HG02623 (cell line): ENCODE measurements at regions not wholly inside any gene's neighbourhood (a gene's known extent, or its start where the extent isn't known, plus 50 kb on each side); places are given as distances from the start of the nearest gene placed in this dataset.

Source experiments
- ATAC-seq: cut with Tn5 transposase; IDR thresholded peaks from one replicate; pipeline ENCODE4 v1.9.1; 2021; ENCODE audit warnings: moderate library complexity; ENCODE audit not compliant: unreplicated experiment

DNA sequence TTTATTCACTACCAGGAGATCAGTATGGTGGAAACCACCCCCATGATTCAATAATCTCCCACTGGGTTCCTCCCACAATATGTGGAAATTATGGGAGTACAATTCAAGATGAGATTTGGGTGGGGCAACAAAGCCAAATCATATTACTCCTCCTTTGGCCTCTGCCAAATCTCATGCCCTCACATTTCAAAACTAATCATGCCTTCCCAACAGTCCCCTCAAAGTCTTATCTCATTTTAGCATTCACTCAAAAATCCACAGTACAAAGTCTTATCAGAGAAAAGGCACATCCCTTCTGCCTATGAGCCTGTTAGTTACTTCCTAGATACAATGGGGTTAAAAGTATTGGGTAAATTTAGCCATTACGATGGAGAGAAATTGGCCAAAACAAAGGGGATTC lies 989.5 kb upstream of the CNTNAP5 start:
- ATAC-seq = no peak

DNA sequence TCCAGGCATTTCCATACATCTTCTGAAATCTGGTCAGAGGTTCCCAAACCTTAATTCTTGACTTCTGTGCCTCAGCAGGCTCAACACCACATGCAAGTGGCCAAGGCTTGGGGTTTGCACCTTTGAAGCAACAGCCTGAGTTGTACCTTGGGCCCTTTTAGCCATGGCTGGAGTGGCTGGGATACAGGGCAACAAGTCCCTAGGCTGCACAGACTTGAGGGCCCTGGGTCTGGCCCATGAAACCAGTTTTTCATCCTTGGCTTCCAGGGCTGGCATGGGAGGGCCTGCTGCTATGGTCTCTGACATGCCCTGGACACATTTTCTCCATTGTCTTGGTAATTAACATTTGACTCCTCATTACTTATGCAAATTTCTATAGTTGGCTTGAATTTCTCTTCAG lies 988.8 kb upstream of the CNTNAP5 start:
- no peak for ATAC-seq

DNA sequence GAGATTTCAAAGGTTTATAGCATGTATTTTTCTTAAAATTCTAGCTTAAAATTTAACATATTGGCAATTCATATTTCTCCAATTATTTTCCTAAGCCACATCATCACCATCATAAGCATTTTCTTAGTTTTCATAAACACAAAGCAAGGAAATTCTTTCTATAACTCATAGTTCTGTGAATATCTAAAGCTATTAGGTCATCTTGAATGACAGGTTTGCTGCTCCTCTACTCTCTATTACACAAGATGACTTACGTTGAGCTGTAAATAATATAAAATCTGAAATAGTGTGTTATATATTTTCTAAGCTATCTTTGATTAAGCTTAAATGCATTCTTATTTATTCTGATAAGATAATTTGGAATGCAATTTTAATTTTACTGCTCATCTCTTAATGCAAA lies 984.6 kb upstream of the CNTNAP5 start:
- no peak for ATAC-seq

DNA sequence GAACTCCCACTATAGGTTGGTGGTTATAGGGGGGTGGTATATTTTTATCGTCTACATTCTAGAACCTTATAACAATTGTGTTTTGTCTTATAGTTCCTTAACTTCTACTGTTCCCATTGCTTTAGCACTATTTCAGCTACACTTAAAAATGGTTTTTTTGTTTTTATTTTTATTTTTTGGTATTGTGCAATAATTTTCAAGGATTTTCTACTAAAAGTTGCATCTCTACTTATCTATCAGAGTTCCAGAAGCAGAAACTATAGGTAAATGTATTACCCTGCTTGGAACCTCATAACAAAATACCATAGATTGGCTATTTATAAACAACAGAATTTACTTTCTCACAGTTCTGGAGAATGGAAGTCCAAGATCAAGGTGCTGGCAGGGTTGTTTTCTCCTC lies 981.6 kb upstream of the CNTNAP5 start:
- no peak for ATAC-seq

DNA sequence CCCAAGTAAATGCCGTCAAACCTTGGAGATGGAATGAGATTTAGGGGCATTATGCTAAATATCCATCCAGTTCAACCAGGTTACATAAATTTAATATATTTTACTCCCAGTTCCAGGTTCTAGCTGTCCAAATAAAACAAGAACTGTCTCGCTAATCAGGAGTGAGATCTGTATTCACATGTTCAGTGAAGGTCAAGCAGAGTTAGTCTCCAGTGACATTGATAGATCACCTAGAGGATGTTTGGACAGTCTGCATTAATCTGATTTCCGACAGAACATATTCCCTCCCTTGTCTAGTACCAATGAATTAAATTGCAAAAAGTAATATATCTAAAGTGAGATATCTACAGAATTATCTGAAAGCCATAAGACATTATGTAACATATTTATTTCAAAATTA lies 979.4 kb upstream of the CNTNAP5 start:
- no peak for ATAC-seq

DNA sequence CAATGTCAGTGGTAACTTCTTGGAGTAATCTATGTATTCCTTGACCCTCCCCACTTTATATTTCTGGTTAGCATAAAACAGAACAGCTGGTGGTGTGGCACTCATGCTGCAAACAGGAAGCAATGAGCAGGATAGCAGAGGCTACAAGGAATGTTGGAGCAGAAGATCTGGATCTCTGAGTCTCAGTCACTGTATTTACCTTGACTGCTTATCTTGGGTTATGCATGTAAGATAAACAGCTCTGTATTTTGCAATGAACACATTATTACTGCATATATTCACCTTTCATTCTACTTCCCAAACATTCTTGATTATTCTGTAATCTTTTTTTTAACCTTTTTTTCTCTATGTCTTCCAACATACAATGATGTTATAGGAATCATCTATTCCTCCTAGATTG lies 977.9 kb upstream of the CNTNAP5 start:
- no peak for ATAC-seq

DNA sequence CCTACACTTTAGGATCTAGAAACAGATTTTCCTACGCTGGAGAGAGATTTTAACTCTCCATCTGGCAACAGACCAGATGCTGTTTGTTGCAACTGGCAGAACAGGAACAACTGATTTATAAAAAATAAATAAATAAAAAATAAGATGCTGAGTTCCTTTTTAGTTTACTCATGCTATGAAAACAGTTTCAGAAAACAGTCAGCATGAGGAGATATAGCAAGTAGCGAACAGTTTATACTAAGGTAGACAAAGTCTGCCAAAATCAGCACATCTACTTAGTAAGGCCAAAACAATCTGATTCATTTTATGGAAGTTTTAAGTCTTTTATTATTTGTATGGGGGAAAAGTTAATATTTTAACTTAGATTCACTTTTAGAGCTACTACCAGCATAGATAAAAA lies 974.0 kb upstream of the CNTNAP5 start:
- no peak for ATAC-seq

DNA sequence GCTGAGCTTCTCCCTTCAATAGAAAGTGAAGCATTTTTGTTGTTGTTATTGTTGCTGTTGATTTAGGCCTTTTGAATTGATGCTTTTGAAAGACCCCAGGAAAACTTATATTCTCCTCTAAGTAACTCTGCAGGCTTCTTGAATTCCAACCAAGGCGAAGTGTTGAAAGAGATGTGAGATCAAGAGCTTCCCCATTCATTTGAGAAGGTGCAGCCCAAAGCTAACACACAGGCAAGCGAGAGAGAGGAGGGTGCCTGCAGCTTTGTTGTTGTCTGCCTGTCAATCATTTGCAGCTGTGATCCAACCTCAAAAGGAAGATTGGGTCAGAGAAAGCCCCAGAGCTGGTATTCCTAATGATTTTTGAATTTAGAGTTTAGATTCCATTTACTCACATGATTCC lies 963.6 kb upstream of the CNTNAP5 start:
- no peak for ATAC-seq

DNA sequence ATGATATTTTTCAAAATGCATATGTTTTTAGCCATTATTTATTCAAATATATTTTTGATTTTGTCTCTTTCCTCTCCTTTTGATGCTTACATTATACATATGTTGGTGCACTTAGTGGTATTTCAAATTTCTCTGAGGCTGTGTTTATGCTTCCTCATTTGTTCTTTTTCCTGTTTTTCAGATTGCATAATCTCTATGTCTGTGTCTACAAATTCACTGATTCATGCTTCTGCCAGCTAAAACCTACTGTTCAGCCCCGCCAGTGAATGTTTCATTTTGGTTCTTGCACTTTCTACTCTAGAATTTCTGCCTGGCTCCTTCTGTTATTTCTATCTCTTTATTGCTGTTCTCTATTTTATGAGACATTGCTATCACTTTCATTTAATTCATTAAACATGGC lies 951.7 kb upstream of the CNTNAP5 start:
- no peak for ATAC-seq

DNA sequence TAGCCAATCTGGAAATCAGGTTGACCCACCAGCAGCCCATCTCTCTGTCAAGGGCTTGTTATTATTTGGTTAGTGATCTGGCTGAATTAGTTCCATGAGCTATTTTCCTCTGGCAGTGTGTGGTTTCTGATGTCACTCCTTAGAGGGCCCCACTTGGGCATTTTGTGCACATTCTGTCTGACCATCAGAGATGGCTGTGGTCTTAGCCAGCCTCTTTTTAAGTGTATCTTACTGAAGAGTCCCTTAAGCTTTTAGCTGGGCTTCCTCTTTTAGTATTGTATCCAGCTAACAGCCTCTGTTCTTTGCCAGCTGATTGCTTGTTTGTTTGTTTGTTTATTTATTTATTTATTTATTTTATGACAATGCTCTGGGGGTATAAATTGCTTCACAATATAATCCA lies 951.1 kb upstream of the CNTNAP5 start:
- no peak for ATAC-seq

DNA sequence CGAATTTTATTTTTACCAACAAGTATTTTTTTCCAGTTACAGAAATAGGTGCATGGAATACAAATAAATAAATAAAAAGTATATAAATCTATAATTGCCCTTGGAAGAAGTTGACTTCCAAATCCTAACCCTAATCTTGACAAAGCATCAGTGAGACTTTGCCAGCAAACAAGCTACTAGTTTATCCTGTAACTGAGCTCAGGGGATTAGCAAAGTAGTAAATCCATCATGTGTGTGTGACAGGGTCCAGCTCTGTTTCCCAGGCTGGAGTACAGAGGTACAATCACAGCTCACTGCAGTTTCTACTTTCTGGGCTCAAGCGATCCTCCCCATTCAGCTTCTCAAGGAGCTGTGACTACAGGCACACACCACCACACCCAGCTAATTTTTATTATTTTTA lies 948.0 kb upstream of the CNTNAP5 start:
- ATAC-seq = no peak

DNA sequence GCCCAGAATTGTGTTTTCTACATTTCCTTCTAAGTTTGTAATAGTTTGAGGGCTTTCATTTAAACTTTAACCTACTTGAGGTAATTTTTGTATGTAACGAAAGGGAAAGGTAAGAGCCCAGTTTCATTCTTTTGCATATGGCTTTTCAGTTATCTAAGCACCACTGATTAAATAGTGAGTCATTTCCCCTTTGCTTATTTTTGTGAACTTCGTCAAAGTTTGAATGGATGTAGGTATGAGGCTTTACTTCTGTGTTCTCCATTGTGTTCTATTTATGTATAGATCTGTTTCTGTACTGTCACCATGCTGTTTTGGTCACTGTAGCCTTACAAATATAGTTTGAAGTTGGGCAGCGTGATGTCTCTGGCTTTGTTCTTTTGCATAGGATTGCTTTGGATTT lies 944.8 kb upstream of the CNTNAP5 start:
- peak; percentile 63 for ATAC-seq

DNA sequence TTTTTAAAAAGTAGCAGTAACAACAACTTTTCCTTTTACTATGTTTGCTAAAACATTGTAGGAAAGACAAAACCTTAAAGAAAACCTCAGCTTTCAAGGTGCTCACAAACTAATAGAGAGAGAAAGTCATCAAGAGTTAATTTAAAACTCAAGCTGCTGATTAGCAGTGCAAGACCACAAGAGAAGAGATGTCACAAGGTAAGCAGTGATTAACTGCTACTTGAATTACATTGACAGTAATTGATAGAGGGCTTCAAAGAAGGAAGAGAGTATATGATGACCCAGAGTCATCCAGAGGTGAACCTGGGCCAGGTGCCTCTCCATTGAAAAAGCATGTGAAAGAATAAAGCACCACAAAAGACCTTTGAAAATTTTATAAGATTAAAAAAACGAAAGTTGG lies 939.6 kb upstream of the CNTNAP5 start:
- ATAC-seq = no peak

DNA sequence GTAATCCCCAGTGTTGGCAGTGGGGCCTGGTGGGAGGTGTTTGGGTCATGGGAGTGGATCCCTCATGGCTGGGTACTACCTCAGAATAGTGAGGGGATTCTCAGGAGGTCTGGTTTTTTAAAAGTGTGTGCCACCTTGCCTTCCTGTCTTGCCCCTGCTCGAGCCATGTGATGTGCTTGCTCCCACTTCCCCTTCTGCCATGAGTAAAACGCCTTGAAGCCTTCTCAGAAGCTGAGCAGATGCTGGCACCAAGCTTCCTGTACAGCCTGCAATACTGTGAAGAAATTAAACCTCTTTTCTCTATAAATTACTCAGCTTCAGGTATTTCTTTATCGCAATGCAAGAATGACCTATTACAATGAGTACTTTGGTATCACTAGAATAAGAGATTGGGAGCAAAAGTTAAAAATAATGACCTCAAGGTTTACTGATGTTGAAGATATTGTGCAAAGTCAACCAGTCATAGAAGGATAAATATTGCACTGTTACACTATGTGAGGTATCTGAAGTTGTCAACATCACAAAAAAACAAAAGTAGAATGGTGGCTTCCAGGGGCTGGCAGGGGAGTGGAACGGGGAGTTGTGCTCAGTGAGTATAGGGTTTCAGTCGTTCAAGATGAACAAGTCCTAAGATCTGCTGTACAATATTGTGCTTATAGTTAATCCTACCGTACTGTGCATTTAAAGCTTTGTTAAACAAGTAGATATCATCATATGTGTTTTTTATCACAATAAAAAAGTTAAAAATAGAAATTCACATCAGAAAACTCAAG lies 938.3 kb upstream of the CNTNAP5 start:
- no peak for ATAC-seq

DNA sequence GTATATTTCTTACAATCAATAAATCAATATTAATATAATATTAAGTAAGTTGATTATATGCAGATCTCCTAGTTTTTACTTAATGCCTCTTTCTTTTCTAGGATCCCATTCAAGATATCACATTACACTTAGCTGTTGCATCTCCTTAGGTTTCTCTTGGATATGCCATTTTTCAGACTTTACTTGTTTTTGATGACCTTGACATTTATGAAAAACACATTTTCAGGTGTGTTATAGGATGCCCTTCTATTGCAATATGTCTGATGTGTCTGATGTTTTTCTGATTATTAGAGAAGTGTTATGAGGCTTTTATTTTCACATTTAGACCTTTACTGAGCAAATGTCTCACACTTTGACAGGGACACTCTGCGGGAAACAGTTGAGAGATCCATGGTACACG lies 933.6 kb upstream of the CNTNAP5 start:
- no peak for ATAC-seq

DNA sequence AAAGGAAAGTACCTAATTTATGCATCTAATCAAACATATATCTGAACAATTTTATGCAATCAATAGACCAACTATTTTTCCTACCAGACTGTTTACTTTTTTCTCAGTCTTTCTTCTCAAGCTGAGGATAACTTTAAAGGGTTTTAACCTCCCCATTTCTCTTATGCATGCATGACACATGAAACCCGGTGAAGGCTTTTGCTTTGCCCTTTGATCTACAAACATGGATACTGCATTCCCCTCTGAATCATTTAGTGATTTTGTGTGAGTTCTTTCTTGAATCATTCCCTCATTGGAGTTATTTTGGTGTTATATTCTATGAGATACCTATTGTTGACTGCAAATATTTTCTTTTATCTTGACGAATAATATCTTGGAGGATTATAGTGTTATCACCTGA lies 931.9 kb upstream of the CNTNAP5 start:
- no peak for ATAC-seq

DNA sequence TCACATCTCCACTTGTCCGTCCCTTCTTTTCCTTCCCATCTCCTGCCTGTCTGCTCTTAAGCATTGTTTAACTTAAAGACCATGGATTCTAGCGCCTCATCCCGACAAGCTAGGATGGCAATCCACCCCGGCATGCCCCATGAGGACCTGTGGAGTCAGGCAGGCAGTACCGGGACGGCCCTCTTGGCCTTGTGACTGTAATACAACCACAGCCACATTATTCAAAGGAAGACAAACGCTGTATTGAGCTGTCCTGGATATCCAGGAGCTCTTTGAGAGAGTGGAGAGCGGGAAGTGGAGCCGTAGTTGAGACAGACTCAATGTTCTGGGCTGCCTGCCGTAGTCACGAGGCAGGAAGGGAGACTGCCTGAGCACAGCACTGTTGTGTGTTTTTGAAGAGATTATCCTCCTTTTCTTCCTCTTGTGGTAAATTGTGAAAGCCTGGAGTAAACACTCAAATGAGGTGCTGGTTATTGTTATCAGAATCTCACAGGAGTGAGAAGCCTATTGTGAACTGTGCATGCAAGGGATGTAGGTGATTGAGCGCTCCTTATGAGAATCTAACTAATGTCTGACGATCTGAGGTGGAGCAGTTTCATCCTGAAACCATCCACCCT lies 929.8 kb upstream of the CNTNAP5 start:
- no peak for ATAC-seq

DNA sequence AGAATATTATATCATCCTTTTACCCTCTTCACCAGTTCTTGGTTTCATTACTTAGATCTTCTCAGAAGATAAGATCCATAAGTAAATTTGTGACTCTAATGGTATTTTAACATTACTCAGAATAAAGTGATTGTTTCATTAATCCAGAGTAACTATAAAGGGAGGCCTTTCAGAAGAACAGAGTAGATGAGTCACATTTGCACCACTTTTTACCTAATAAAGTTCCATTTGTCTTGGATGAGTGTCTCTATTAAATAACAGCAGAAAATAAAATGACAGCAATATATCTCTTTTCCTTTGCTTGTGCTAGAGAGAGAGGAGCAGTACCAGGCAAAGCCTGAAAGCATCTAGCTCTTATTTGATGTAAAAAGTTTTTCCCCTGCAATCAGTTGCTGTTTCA lies 926.5 kb upstream of the CNTNAP5 start:
- ATAC-seq = no peak

DNA sequence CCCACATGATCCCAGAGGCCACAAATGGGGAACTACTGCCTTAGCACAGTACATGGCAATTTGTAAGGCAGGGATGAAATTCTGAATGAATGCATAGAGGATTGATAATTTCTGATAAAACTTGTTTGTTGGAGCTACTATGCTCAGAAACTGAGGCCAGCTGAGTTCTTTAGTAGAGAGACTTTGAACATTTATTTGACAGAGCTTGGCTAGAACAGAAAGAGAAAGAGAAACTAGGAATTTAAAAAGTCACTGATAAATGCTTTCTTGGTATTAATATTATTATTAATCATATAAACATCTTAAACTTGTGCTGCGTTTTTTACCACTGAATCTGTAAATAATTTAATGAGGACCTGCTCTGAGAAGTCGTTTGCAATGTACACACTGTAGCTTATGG lies 923.7 kb upstream of the CNTNAP5 start:
- no peak for ATAC-seq

DNA sequence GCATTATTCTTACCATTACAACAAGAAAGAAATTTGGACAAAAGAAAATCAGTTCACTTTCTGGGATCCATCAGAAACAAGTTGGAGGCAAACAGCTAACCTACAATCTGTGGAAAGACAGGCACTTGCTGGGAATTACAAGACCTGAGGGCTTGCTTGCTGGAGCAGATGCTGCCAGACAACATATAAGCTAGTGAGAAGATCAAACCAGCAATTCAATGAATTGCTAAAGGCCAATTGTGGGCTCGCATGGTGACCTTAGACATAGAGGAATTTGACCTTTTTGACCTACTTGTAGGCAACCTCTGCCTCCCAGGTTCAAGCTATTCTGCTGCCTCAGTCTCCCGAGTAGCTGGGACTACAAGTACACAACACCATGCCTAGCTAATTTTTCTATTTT lies 921.2 kb upstream of the CNTNAP5 start:
- ATAC-seq = no peak

DNA sequence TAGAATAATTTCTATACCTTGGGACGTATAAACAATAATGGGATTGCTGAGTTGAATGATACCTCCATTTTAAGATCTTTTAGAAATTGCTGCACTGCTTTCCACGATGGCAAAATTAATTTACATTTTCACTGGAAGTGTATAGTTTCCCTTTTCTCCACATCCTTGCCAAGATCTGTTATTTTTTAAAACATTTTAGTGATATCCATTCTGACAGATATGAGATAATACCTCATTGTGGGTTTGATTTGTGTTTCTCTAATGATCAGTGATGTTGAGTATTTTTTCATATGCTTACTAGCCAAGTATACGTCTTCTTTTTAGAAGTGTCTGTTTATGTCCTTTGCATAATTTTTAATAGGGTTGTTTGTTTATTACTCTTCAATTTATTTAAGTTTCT lies 908.5 kb upstream of the CNTNAP5 start:
- ATAC-seq = no peak

DNA sequence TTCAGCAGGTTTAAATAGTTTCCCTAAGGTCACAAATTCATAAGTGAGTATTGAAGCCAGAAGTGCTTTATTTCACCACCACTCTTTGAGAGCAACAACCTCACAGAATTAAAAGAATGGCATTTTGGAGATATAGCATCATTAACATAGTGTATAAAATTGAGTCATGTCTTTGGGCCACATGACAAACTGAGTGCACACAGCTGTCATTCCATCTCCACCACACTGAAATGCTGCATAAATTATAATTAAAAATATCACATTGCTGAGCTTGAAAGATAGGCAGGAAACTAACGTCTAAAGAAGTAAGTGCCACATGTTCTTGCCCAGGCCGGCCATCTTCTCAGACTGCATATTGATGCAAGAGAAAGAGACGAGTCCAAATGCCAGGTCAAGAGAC lies 897.9 kb upstream of the CNTNAP5 start:
- no peak for ATAC-seq

DNA sequence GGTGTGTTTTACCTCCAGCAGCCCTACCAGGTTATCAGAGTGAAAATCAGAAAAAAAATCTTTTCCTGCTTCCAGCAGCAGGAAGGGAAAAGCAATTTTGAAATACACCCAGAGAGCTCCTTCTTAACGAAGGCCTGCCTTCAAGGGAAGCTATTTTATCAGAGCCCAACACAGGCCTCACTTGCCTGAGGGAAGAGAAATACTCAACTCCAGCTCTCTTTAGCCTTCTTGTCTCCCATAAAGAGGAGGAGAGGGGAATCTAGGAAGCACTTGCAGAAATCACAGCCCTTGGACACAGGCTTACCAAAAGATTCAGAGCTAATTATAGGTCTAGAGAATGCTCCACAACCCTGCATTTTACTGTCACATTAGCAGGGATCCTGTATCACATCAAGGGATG lies 896.1 kb upstream of the CNTNAP5 start:
- ATAC-seq = no peak
